Caco-2 (cell line): ENCODE measurements at regions not wholly inside any gene's neighbourhood (a gene's known extent, or its start where the extent isn't known, plus 50 kb on each side); places are given as distances from the start of the nearest gene placed in this dataset.

ENCODE experiments used
- BruUV-seq: library from RNA; stranded (reverse); fragments of 400-500 nt; replicated peaks from 2 replicates; lab custom pipeline; 2021; lab: Mats Ljungman, UMichigan
- CTCF ChIA-PET: fragments of 300-600 bp; sonication (Branson Sonifier 250); formaldehyde crosslinking; loops from one replicate; lab custom pipeline; 2022; ENCODE audit warnings: antibody characterized with exemption; lab: Charles Lee
- POLR2A ChIA-PET: fragments of 300-600 bp; sonication (Branson Sonifier 250); formaldehyde crosslinking; loops from one replicate; lab custom pipeline; 2022; ENCODE audit warnings: antibody characterized with exemption; lab: Charles Lee
- DNase-seq, 2 experiments: peaks; one replicate each; pipeline versions ENCODE4 v3.0.0 to v3.0.0-alpha.2; 2020 to 2022
- H3K27me3 ChIP-seq: replicated peaks from 2 replicates; pipeline ENCODE4 v1.6.0; 2011; ENCODE audit warnings: low read length; ENCODE audit not compliant: control insufficient read depth, insufficient read depth
- H3K36me3 ChIP-seq: 2 replicates; pipeline ENCODE4 v1.5.1; 2011; ENCODE audit warnings: low read length; ENCODE audit not compliant: control insufficient read depth, insufficient read depth
- H3K4me1 ChIP-seq: fragments of 250-450 bp; sonication (Bioruptor Pico); 2 replicates; pipeline ENCODE4 v1.5.1; 2020; ENCODE audit warnings: mild to moderate bottlenecking
- H3K4me3 ChIP-seq: 2 replicates; pipeline ENCODE4 v1.5.1; 2011; ENCODE audit warnings: low read depth, mild to moderate bottlenecking, control low read depth, low read length
- H3K9me3 ChIP-seq: fragments of 250-450 bp; sonication (Bioruptor Pico); 2 replicates; pipeline ENCODE4 v1.5.1; 2020; ENCODE audit warnings: mild to moderate bottlenecking, moderate library complexity
- H3K27ac Mint-ChIP-seq: one replicate; pipeline ENCODE4 v1.8.0; 2022; ENCODE audit warnings: mixed read lengths; ENCODE audit not compliant: unreplicated experiment
- H3K27me3 Mint-ChIP-seq: one replicate; pipeline ENCODE4 v1.8.0; 2022; ENCODE audit warnings: mixed read lengths; ENCODE audit not compliant: insufficient read depth, unreplicated experiment
- H3K36me3 Mint-ChIP-seq: one replicate; pipeline ENCODE4 v1.8.0; 2022; ENCODE audit warnings: mild to moderate bottlenecking, mixed read lengths; ENCODE audit not compliant: insufficient read depth, unreplicated experiment
- H3K4me1 Mint-ChIP-seq: one replicate; pipeline ENCODE4 v1.8.0; 2022; ENCODE audit warnings: low read depth, mixed read lengths; ENCODE audit not compliant: unreplicated experiment
- H3K4me3 Mint-ChIP-seq: one replicate; pipeline ENCODE4 v1.8.0; 2022; ENCODE audit warnings: mild to moderate bottlenecking, moderate library complexity, mixed read lengths; ENCODE audit not compliant: unreplicated experiment
- H3K9me3 Mint-ChIP-seq: one replicate; pipeline ENCODE4 v1.8.0; 2022; ENCODE audit warnings: mixed read lengths; ENCODE audit not compliant: unreplicated experiment
- CTCF ChIP-seq, 2 experiments: fragments of 200-600 bp in 1 of 2; IDR thresholded peaks; 1 replicate in 1 of 2; 2 replicates in 1 of 2; pipeline versions ENCODE4 v1.5.1 to v1.8.0; 2011 to 2022; ENCODE audit warnings: antibody characterized with exemption in 1 of 2, control low read depth in 1 of 2, inconsistent platforms in 1 of 2, low read depth in 1 of 2, low read length in 1 of 2, mild to moderate bottlenecking in 1 of 2, moderate library complexity in 1 of 2; ENCODE audit not compliant: insufficient read depth in 1 of 2, severe bottlenecking in 1 of 2, unreplicated experiment in 1 of 2
- intact Hi-C: fragments of 100-400 bp; cut with micrococcal nuclease; formaldehyde crosslinking; loops from one replicate; pipeline ENCODE4 v1.10.0; 2022; ENCODE audit not compliant: unreplicated experiment

- intact Hi-C loops, result no loop called here
- Mint-ChIP-seq H3K27ac (no peak overlapping the region), H3K4me1 (no peaks in the 10 kb centered on the region), H3K36me3 (no peaks in the 10 kb centered on the region), H3K4me3 (no peak overlapping the region), H3K9me3 (no peaks in the 10 kb centered on the region), H3K27me3 (no peaks in the 10 kb centered on the region)
- Histone ChIP-seq H3K27me3 (no peaks in the 10 kb centered on the region), H3K9me3 (no peaks in the 10 kb centered on the region), H3K4me3 (no peak overlapping the region), H3K4me1 (no peaks in the 10 kb centered on the region), H3K36me3 (no peaks in the 10 kb centered on the region)
- ChIA-PET CTCF (no interaction called here), POLR2A (no interaction called here)
- no TSS peak for BruUV-seq
- TF ChIP-seq CTCF (IDR thresholded peaks at IDR 0.05; ENCODE audit: insufficient read depth in 1 of 2, low read depth in 1 of 2, low read length in 1 of 2, severe bottlenecking in 1 of 2, unreplicated experiment in 1 of 2), result no peak
- DNase-seq, result no peak
Observed at GRCh38 chr1:2968471-2968881, 52.8 kb upstream of the ACTRT2 start.

- no TSS peak for BruUV-seq
- Histone ChIP-seq H3K4me1 (no peaks in the 10 kb centered on the region), H3K27me3 (no peaks in the 10 kb centered on the region), H3K36me3 (no peaks in the 10 kb centered on the region), H3K9me3 (no peaks in the 10 kb centered on the region), H3K4me3 (no peak overlapping the region)
- ChIA-PET CTCF (no interaction called here), POLR2A (no interaction called here)
- Mint-ChIP-seq H3K27me3 (no peaks in the 10 kb centered on the region), H3K27ac (no peak overlapping the region), H3K9me3 (no peaks in the 10 kb centered on the region), H3K4me1 (no peaks in the 10 kb centered on the region), H3K4me3 (no peak overlapping the region), H3K36me3 (no peaks in the 10 kb centered on the region)
- TF ChIP-seq CTCF (IDR thresholded peaks at IDR 0.05; ENCODE audit: insufficient read depth in 1 of 2, low read depth in 1 of 2, low read length in 1 of 2, severe bottlenecking in 1 of 2, unreplicated experiment in 1 of 2), result no peak
- intact Hi-C loops, result no loop called here
- no peak for DNase-seq
Observed at GRCh38 chr1:2969011-2969844, 52.0 kb upstream of the ACTRT2 start.

GRCh38 chr1:2969845-2970291, 51.4 kb upstream of the ACTRT2 start:
- intact Hi-C loops, result no loop called here
- Histone ChIP-seq H3K36me3 (no peaks in the 10 kb centered on the region), H3K4me1 (no peaks in the 10 kb centered on the region), H3K27me3 (no peaks in the 10 kb centered on the region), H3K9me3 (no peaks in the 10 kb centered on the region), H3K4me3 (no peak overlapping the region)
- no peak for DNase-seq
- CTCF ChIA-PET, result no interaction called here
- POLR2A ChIA-PET, result no interaction called here
- Mint-ChIP-seq H3K27me3 (no peaks in the 10 kb centered on the region), H3K9me3 (no peaks in the 10 kb centered on the region), H3K4me1 (no peaks in the 10 kb centered on the region), H3K36me3 (no peaks in the 10 kb centered on the region), H3K27ac (no peak overlapping the region), H3K4me3 (no peak overlapping the region)
- no TSS peak for BruUV-seq
- no peak for TF ChIP-seq CTCF (IDR thresholded peaks at IDR 0.05; ENCODE audit: insufficient read depth in 1 of 2, low read depth in 1 of 2, low read length in 1 of 2, severe bottlenecking in 1 of 2, unreplicated experiment in 1 of 2)
